Mucosa of rectum (tissue), 2 donors: ENCODE measurements at regions not wholly inside any gene's neighbourhood (a gene's known extent, or its start where the extent isn't known, plus 50 kb on each side); places are given as distances from the start of the nearest gene placed in this dataset.

Experiments used
- H3K27ac ChIP-seq, 2 donors: one replicate each; pipeline ENCODE4 v1.7.0; 2013; ENCODE audit warnings: inconsistent platforms in 2 of 2, low read depth in 2 of 2, low read length in 2 of 2
- H3K27me3 ChIP-seq, 2 donors: one replicate each; pipeline ENCODE4 v1.7.0; 2013; ENCODE audit warnings: low read length in 2 of 2; ENCODE audit not compliant: control insufficient read depth in 2 of 2, insufficient read depth in 2 of 2
- H3K36me3 ChIP-seq, 2 donors: one replicate each; pipeline ENCODE4 v1.7.0; 2013; ENCODE audit warnings: low read length in 2 of 2; ENCODE audit not compliant: control insufficient read depth in 2 of 2, insufficient read depth in 2 of 2
- H3K4me1 ChIP-seq, 2 donors: one replicate each; pipeline ENCODE4 v1.7.0; 2013; ENCODE audit warnings: low read length in 2 of 2, mild to moderate bottlenecking in 1 of 2; ENCODE audit not compliant: control insufficient read depth in 2 of 2, insufficient read depth in 2 of 2
- H3K4me3 ChIP-seq, 2 donors: one replicate each; pipeline ENCODE4 v1.7.0; 2013; ENCODE audit warnings: low read length in 2 of 2
- H3K9ac ChIP-seq, 2 donors: one replicate each; pipeline ENCODE4 v1.7.0; 2013; ENCODE audit warnings: low read length in 2 of 2, low read depth in 1 of 2, mild to moderate bottlenecking in 1 of 2
- H3K9me3 ChIP-seq, 2 donors: one replicate each; pipeline ENCODE4 v1.7.0; 2013; ENCODE audit warnings: low read length in 2 of 2; ENCODE audit not compliant: control insufficient read depth in 2 of 2
- donor health status: healthy.
- donor health status: Normal muscosa, but diverticular disease.

DNA sequence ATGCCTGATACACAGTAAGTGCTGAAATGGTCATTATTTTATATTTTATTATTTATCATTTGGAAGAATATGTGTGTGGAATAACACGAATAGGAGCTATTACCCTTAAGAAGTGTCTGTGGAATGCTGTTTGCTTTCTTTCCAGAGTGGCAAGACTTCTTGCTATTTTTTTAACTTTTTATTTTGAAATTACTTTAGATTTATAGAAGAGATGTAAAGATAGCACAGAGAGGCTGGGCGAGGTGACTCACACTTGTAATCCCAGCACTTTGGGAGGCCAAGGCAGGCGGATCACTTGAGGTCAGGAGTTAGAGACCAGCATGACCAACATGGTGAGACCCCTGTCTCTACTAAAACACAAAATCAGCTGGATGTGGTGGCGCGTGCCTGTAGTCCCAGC is 58.9 kb upstream of the PAX6 start:
- Histone ChIP-seq H3K27me3 (peaks cover 0 to 8% of the 10 kb centered on the region in 2 donors), H3K4me1 (no peaks in the 10 kb centered on the region), H3K4me3 (no peak overlapping the region), H3K9me3 (no peaks in the 10 kb centered on the region), H3K27ac (no peak overlapping the region), H3K9ac (no peak overlapping the region), H3K36me3 (no peaks in the 10 kb centered on the region)

DNA sequence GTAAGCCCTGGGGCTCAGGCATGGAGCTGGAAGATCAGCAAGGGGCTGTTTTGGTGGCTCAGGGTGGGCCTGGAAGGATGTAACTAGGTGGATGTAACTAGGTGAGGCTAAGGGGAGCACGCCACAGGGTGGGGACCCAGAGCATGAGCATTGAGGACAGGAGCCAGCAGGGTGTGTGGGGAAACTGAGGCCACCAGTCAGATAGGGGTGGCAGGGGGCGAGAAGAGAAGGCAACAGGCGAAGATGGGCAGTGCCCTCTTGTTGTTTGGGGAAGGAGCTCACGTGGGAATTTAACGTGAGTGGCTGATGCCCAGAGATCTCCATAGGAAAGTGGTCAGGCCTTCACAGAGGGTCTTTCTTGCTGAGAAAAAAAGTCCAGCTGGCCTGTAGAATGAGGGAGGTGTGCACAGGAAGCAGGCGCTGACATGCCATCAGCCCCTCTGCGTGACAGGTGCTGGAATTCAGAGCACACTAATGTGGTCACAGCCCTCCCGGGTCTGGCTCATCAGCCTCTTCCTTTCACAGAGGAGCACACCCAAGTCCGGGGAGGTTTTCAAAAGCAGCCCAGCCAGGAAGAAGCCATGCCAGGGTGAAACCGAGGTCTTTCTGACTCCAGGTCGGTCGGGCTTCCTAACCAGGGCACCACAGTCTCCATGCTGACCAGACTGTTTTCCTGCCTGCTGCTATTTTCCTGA is 54.6 kb upstream of the PAX6 start:
- H3K4me1 ChIP-seq = no peaks in the 10 kb centered on the region
- no peak overlapping the region for H3K4me3 ChIP-seq
- no peaks in the 10 kb centered on the region for H3K36me3 ChIP-seq
- peaks cover 0 to 10% of the 10 kb centered on the region in 2 donors for H3K27me3 ChIP-seq
- H3K9me3 ChIP-seq = no peaks in the 10 kb centered on the region
- H3K9ac ChIP-seq = no peak overlapping the region
- H3K27ac ChIP-seq = no peak overlapping the region

GRCh38 chr11:31863170-31863832 is 52.2 kb upstream of the PAX6 start:
- Histone ChIP-seq H3K36me3 (no peaks in the 10 kb centered on the region), H3K9me3 (no peaks in the 10 kb centered on the region), H3K27ac (no peak overlapping the region), H3K4me3 (no peak overlapping the region), H3K27me3 (peaks cover 0 to 7% of the 10 kb centered on the region in 2 donors), H3K4me1 (no peaks in the 10 kb centered on the region), H3K9ac (no peak overlapping the region)

DNA sequence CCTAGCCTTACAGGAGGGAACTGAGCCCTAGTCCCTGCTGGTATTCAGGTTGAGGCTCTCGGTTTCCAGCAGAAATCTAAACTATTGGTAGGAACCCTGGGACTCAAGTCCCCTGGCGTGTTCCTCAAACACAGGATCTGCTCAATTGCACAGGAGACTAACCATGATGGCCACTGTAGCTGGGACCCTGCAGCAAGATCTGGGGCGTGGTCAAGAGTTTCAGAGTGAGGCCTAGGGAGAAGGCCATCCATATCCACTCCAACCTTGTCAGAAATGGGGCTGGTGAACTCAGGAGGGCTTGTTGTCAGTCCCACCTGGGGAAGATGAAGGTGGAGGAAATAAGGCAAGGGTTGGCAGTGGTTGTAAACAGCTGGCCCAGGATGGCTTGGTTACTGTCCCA is 49.9 kb upstream of the PAX6 start:
- no peak overlapping the region for H3K4me3 ChIP-seq
- no peak overlapping the region for H3K27ac ChIP-seq
- H3K9me3 ChIP-seq = no peaks in the 10 kb centered on the region
- H3K36me3 ChIP-seq = no peaks in the 10 kb centered on the region
- H3K27me3 ChIP-seq = peaks cover 0 to 7% of the 10 kb centered on the region in 2 donors
- H3K9ac ChIP-seq = no peak overlapping the region
- H3K4me1 ChIP-seq = no peaks in the 10 kb centered on the region
